CD4-positive, alpha-beta T cell (primary cell): ENCODE measurements at regions not wholly inside any gene's neighbourhood (a gene's known extent, or its start where the extent isn't known, plus 50 kb on each side); places are given as distances from the start of the nearest gene placed in this dataset.

Experiments
- ATAC-seq: fragments of 200-7000 bp; cut with Tn5 transposase; one replicate; pipeline ENCODE4 v1.10.0; 2022; ENCODE audit warnings: mild to moderate bottlenecking; ENCODE audit not compliant: poor library complexity
- CTCF ChIA-PET: fragments of 350-600 bp; sonication (Branson Sonifier 250); formaldehyde crosslinking; loops from one replicate; lab custom pipeline; 2021; ENCODE audit warnings: antibody characterized with exemption, inconsistent platforms; lab: Charles Lee
- POLR2A ChIA-PET: fragments of 350-600 bp; sonication (Branson Sonifier 250); formaldehyde crosslinking; loops from one replicate; lab custom pipeline; 2021; ENCODE audit warnings: antibody characterized with exemption, inconsistent platforms; lab: Charles Lee
- DNase-seq, 14 experiments: peaks; one replicate each; pipeline ENCODE4 v3.0.0-alpha.2; 2013 to 2020; ENCODE audit warnings: mixed read lengths in 2 of 14
- H3K27ac ChIP-seq, 2 donors: one replicate each; pipeline versions ENCODE4 v1.5.1 to v1.7.0; 2013; ENCODE audit warnings: low read length in 2 of 2, low read depth in 1 of 2, mild to moderate bottlenecking in 1 of 2
- H3K27me3 ChIP-seq, 2 experiments: 1 replicate in 1 of 2; 2 replicates in 1 of 2; pipeline versions ENCODE4 v1.6.1 to v1.7.0; 2013; ENCODE audit warnings: low read length in 2 of 2, control low read depth in 1 of 2, mild to moderate bottlenecking in 1 of 2, moderate library complexity in 1 of 2; ENCODE audit not compliant: insufficient read depth in 2 of 2, control insufficient read depth in 1 of 2
- H3K36me3 ChIP-seq: one replicate; pipeline ENCODE4 v1.6.1; 2013; ENCODE audit warnings: low read length, control low read depth; ENCODE audit not compliant: insufficient read depth
- H3K4me1 ChIP-seq: one replicate; pipeline ENCODE4 v1.6.1; 2013; ENCODE audit warnings: low read length, control low read depth; ENCODE audit not compliant: insufficient read depth
- H3K4me3 ChIP-seq: one replicate; pipeline ENCODE4 v1.5.1; 2013; ENCODE audit warnings: mild to moderate bottlenecking, low read length, moderate library complexity
- H3K9me3 ChIP-seq, 2 experiments: 1 replicate in 1 of 2; 2 replicates in 1 of 2; pipeline versions ENCODE4 v1.6.1 to v1.7.0; 2013; ENCODE audit warnings: low read length in 2 of 2, mild to moderate bottlenecking in 2 of 2, control low read depth in 1 of 2, moderate library complexity in 1 of 2; ENCODE audit not compliant: control insufficient read depth in 1 of 2, insufficient read depth in 1 of 2
- H3K27ac Mint-ChIP-seq: one replicate; pipeline ENCODE4 v1.8.0; 2020; ENCODE audit warnings: mixed read lengths
- H3K27me3 Mint-ChIP-seq: one replicate; pipeline ENCODE4 v1.8.0; 2021; ENCODE audit warnings: mixed read lengths
- H3K36me3 Mint-ChIP-seq: one replicate; pipeline ENCODE4 v1.8.0; 2021; ENCODE audit warnings: low read depth, mixed read lengths
- H3K4me1 Mint-ChIP-seq: one replicate; pipeline ENCODE4 v1.8.0; 2021; ENCODE audit warnings: low read depth, mixed read lengths
- H3K4me3 Mint-ChIP-seq: one replicate; pipeline ENCODE4 v1.8.0; 2020; ENCODE audit warnings: mild to moderate bottlenecking, mixed read lengths
- H3K9me3 Mint-ChIP-seq: one replicate; pipeline ENCODE4 v1.8.0; 2020; ENCODE audit warnings: mixed read lengths
- intact Hi-C, 2 experiments: fragments of 100-400 bp; cut with DNase I in 1 of 2; cut with micrococcal nuclease in 1 of 2; formaldehyde crosslinking; loops; one replicate each; pipeline versions ENCODE4 v1.15.1 to v1.9.0; 2023 to 2025; cut with DNase I, micrococcal nuclease
- TF ChIP-seq, protein P1 (sequence below): fragments of 200-600 bp; IDR thresholded peaks from one replicate; pipeline ENCODE4 v1.8.0; 2022; ENCODE audit warnings: antibody characterized with exemption, mild to moderate bottlenecking

DNA sequence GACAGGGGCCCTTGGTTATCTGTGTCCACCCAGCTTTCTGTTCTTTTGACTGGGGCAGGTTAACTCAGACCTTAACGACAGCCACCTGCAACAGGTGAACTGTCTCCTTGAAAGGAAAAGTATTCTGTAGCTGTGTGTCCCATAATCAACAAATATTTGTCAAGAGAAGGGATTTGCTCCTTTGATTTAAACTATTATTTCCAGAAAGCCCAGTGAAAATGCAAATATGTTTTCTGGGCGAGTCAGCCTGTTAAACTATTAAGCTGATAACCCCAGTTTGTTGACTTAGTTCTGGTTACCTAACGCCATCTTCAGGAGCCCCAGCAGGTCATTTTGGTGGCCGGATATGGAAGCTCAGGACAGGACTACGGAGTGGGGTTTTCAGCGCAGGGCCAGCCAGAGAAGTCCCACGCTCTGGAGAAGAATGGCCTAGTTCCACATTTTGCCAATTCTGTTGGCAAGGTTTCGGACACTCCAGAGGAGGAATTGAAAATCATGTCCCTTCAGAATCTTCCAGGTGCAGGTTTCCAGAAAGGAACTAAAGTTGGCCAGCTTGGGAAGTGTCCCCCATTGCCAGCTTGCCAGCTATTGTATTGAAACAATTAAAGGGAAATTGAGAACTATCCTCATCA is 54.5 kb downstream of the ADRA2A start:
- Histone ChIP-seq H3K27ac (no peak overlapping the region), H3K27me3 (no peaks in the 10 kb centered on the region), H3K9me3 (no peaks in the 10 kb centered on the region), H3K4me1 (no peaks in the 10 kb centered on the region), H3K4me3 (no peak overlapping the region), H3K36me3 (no peaks in the 10 kb centered on the region)
- intact Hi-C loops = loop anchor here in 1 of 2 experiments (5.0 kb wide), 1 partner anchor 1971 kb away; no protein-coding TSS in a partner anchor
- DNase-seq (no peak), ATAC-seq (no peak)
- TF ChIP-seq, protein P1, sequence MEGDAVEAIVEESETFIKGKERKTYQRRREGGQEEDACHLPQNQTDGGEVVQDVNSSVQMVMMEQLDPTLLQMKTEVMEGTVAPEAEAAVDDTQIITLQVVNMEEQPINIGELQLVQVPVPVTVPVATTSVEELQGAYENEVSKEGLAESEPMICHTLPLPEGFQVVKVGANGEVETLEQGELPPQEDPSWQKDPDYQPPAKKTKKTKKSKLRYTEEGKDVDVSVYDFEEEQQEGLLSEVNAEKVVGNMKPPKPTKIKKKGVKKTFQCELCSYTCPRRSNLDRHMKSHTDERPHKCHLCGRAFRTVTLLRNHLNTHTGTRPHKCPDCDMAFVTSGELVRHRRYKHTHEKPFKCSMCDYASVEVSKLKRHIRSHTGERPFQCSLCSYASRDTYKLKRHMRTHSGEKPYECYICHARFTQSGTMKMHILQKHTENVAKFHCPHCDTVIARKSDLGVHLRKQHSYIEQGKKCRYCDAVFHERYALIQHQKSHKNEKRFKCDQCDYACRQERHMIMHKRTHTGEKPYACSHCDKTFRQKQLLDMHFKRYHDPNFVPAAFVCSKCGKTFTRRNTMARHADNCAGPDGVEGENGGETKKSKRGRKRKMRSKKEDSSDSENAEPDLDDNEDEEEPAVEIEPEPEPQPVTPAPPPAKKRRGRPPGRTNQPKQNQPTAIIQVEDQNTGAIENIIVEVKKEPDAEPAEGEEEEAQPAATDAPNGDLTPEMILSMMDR = no peak
- Mint-ChIP-seq H3K36me3 (no peaks in the 10 kb centered on the region), H3K27ac (no peak overlapping the region), H3K27me3 (peaks cover 27% of the 10 kb centered on the region), H3K4me3 (no peak overlapping the region), H3K4me1 (no peaks in the 10 kb centered on the region), H3K9me3 (peaks cover 3% of the 10 kb centered on the region)
- POLR2A ChIA-PET = no interaction called here
- CTCF ChIA-PET = no interaction called here

DNA sequence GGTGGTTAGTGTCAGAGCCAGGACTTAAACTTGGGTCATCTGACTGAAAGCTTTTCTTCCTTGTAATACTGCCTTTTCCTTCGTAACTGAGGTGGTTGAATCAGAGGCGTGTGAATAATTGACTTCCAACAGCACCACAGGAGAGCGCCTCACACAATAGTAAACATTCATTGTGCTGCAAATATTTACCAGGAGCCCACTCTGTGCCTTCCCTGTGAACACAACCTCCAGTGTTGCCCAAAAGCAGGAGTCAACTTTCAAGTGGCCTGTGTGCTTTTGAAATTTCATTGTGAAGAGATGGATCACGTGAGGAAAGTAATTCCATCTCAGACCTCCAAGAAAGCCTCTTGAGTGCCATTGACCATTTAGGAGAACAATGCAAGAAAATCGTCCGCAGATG is 60.2 kb downstream of the ADRA2A start:
- Mint-ChIP-seq H3K36me3 (no peaks in the 10 kb centered on the region), H3K27ac (no peak overlapping the region), H3K9me3 (peaks cover 3% of the 10 kb centered on the region), H3K4me3 (no peak overlapping the region), H3K27me3 (peaks cover 49% of the 10 kb centered on the region), H3K4me1 (no peaks in the 10 kb centered on the region)
- H3K9me3 ChIP-seq = no peaks in the 10 kb centered on the region
- ChIA-PET CTCF (no interaction called here), POLR2A (no interaction called here)
- TF ChIP-seq, protein P1 = no peak
- H3K27ac ChIP-seq = no peak overlapping the region
- no peaks in the 10 kb centered on the region for H3K36me3 ChIP-seq
- intact Hi-C loops = no loop called here
- DNase-seq (no peak), ATAC-seq (no peak)
- H3K4me1 ChIP-seq = no peaks in the 10 kb centered on the region
- no peak overlapping the region for H3K4me3 ChIP-seq
- H3K27me3 ChIP-seq = peaks cover 4 to 14% of the 10 kb centered on the region in 2 experiments

DNA sequence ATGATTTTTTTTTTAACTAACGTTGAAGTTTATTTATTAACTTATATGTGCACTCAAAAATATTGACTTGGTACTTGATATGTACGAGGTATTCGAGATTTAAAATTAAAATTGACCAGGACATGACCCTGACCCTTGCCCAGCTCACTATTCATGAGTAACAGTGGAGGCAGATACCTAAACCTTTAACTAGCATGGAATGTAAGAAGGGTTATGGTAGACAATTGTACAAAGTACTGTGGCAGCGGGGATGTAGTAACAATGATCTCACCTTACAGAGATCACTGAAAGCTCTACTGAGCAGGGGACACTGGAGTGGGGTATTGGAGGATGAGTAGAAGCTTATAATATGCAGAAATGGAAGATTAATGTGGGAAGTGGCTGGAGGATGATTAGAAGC is 60.8 kb downstream of the ADRA2A start:
- Histone ChIP-seq H3K4me1 (no peaks in the 10 kb centered on the region), H3K4me3 (no peak overlapping the region), H3K27me3 (peaks cover 4 to 14% of the 10 kb centered on the region in 2 experiments), H3K9me3 (no peaks in the 10 kb centered on the region), H3K27ac (no peak overlapping the region), H3K36me3 (no peaks in the 10 kb centered on the region)
- no peak overlapping the region for H3K4me3 Mint-ChIP-seq
- ChIA-PET POLR2A (no interaction called here), CTCF (no interaction called here)
- peaks cover 52% of the 10 kb centered on the region for H3K27me3 Mint-ChIP-seq
- intact Hi-C loops = no loop called here
- H3K4me1 Mint-ChIP-seq = no peaks in the 10 kb centered on the region
- DNase-seq = no peak
- H3K36me3 Mint-ChIP-seq = no peaks in the 10 kb centered on the region
- TF ChIP-seq, protein P1 = no peak
- no peaks in the 10 kb centered on the region for H3K9me3 Mint-ChIP-seq
- no peak for ATAC-seq
- no peak overlapping the region for H3K27ac Mint-ChIP-seq
